Naive thymus-derived CD4-positive, alpha-beta T cell (primary cell): ENCODE measurements at regions not wholly inside any gene's neighbourhood (a gene's known extent, or its start where the extent isn't known, plus 50 kb on each side); places are given as distances from the start of the nearest gene placed in this dataset.

Experiments used
- ATAC-seq: fragments of 150-1000 bp; cut with Tn5 transposase; 2 replicates; pipeline ENCODE4 v1.10.0; 2021; ENCODE audit warnings: mild to moderate bottlenecking, moderate library complexity
- CTCF ChIA-PET: fragments of 350-600 bp; sonication (Branson Sonifier 250); formaldehyde crosslinking; loops from one replicate; lab custom pipeline; 2021; ENCODE audit warnings: antibody characterized with exemption; lab: Charles Lee
- POLR2A ChIA-PET: fragments of 350-600 bp; sonication (Branson Sonifier 250); formaldehyde crosslinking; loops from one replicate; lab custom pipeline; 2021; ENCODE audit warnings: antibody characterized with exemption, inconsistent platforms; lab: Charles Lee
- DNase-seq, 9 donors: peaks; one replicate each; pipeline versions ENCODE4 v3.0.0 to v3.0.0-alpha.2; 2020 to 2022; ENCODE audit warnings: mixed read lengths in 1 of 9
- H3K27ac ChIP-seq: one replicate; pipeline ENCODE4 v1.7.0; 2013; ENCODE audit warnings: mild to moderate bottlenecking, low read depth, low read length, moderate library complexity
- H3K27me3 ChIP-seq, 2 donors: one replicate each; pipeline ENCODE4 v1.7.0; 2013; ENCODE audit warnings: low read length in 2 of 2, mild to moderate bottlenecking in 2 of 2, moderate library complexity in 2 of 2; ENCODE audit not compliant: control insufficient read depth in 2 of 2, insufficient read depth in 2 of 2
- H3K36me3 ChIP-seq, 3 experiments: 1 replicate in 2 of 3; 2 replicates in 1 of 3; pipeline ENCODE4 v1.7.0; 2013; ENCODE audit warnings: low read length in 3 of 3, mild to moderate bottlenecking in 3 of 3, moderate library complexity in 1 of 3; ENCODE audit not compliant: insufficient read depth in 3 of 3, control insufficient read depth in 2 of 3
- H3K4me1 ChIP-seq, 2 donors: one replicate each; pipeline ENCODE4 v1.7.0; 2013; ENCODE audit warnings: low read length in 2 of 2, mild to moderate bottlenecking in 2 of 2, moderate library complexity in 1 of 2; ENCODE audit not compliant: control insufficient read depth in 2 of 2, insufficient read depth in 2 of 2
- H3K4me3 ChIP-seq: 2 replicates; pipeline ENCODE4 v1.7.0; 2013; ENCODE audit warnings: mild to moderate bottlenecking, low read length
- H3K9me3 ChIP-seq, 3 experiments: 1 replicate in 2 of 3; 2 replicates in 1 of 3; pipeline ENCODE4 v1.7.0; 2013; ENCODE audit warnings: low read length in 3 of 3; ENCODE audit not compliant: control insufficient read depth in 2 of 3
- H3K27ac Mint-ChIP-seq, 9 donors: one replicate each; pipeline ENCODE4 v1.8.0; 2020 to 2022; ENCODE audit warnings: mixed read lengths in 9 of 9, mild to moderate bottlenecking in 8 of 9, moderate library complexity in 5 of 9, inconsistent platforms in 2 of 9
- H3K27me3 Mint-ChIP-seq, 5 donors: one replicate each; pipeline ENCODE4 v1.8.0; 2021 to 2022; ENCODE audit warnings: mixed read lengths in 5 of 5, mild to moderate bottlenecking in 1 of 5
- H3K36me3 Mint-ChIP-seq, 5 donors: one replicate each; pipeline ENCODE4 v1.8.0; 2020 to 2022; ENCODE audit warnings: mixed read lengths in 5 of 5, mild to moderate bottlenecking in 3 of 5, inconsistent platforms in 1 of 5
- H3K4me1 Mint-ChIP-seq, 7 donors: one replicate each; pipeline ENCODE4 v1.8.0; 2020 to 2022; ENCODE audit warnings: mixed read lengths in 7 of 7, mild to moderate bottlenecking in 3 of 7, inconsistent platforms in 1 of 7
- H3K4me3 Mint-ChIP-seq, 10 donors: one replicate each; pipeline ENCODE4 v1.8.0; 2020 to 2022; ENCODE audit warnings: mild to moderate bottlenecking in 10 of 10, mixed read lengths in 10 of 10, moderate library complexity in 6 of 10, inconsistent platforms in 2 of 10
- H3K9me3 Mint-ChIP-seq, 11 donors: one replicate each; pipeline ENCODE4 v1.8.0; 2020 to 2022; ENCODE audit warnings: mixed read lengths in 11 of 11, mild to moderate bottlenecking in 4 of 11, inconsistent platforms in 1 of 11, moderate library complexity in 1 of 11
- intact Hi-C, 2 donors: fragments of 100-400 bp; cut with micrococcal nuclease; formaldehyde crosslinking; loops; one replicate each; pipeline ENCODE4 v1.15.1; 2023

DNA sequence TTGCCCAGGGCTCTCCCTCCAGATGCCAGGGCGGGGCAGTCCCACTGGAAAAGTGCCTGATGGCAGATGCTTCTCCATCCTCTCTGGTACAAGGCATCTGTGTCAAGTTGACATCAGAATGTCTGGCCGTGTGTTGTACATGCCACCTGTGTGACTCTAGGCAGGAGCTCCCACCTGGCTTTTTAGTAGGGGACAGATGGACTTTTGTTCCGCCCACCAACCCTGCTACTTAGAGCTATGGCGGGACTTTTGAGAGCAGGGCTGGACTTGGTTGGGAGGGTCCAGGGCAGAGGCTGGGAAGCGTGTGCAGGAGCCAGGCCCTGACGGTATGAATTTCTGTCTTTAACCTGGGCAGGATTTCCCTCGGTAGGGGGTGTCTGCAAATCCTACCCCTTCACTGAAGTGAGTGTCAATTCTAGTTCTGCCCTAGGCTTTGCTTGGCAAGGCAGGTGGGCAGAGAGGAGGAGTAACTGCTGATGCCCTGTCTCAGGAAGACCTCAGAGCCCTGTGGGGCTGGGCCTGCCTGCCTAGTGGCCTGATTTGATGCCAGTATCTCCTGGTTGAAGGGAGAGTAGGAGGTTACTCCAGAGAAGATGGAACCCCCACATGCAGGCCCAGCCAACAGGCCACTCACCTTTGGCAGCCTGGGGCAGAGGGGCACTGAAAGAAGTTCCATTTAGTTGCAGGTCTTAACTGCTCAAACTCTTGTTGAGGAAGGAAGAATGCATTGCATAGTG lies 99.1 kb downstream of the PJA1 start:
- Histone ChIP-seq H3K9me3 (no peaks in the 10 kb centered on the region), H3K27ac (no peak overlapping the region), H3K4me1 (no peaks in the 10 kb centered on the region), H3K27me3 (no peaks in the 10 kb centered on the region), H3K36me3 (no peaks in the 10 kb centered on the region), H3K4me3 (no peak overlapping the region)
- ATAC-seq (no peak), DNase-seq (no peak)
- POLR2A ChIA-PET: no interaction called here
- Mint-ChIP-seq H3K27me3 (no peaks in the 10 kb centered on the region), H3K36me3 (no peaks in the 10 kb centered on the region), H3K27ac (no peak overlapping the region), H3K4me1 (peaks cover 0 to 5% (median 0%) of the 10 kb centered on the region in 7 donors), H3K4me3 (no peak overlapping the region), H3K9me3 (peaks cover 0 to 2% (median 0%) of the 10 kb centered on the region in 11 donors)
- intact Hi-C loops: no loop called here
- CTCF ChIA-PET: no interaction called here

GRCh38 chrX:69065451-69065850 lies 99.8 kb downstream of the PJA1 start:
- CTCF ChIA-PET: no interaction called here
- H3K9me3 ChIP-seq: no peaks in the 10 kb centered on the region
- H3K4me3 ChIP-seq: no peak overlapping the region
- no peak overlapping the region for H3K27ac Mint-ChIP-seq
- H3K27me3 ChIP-seq: no peaks in the 10 kb centered on the region
- POLR2A ChIA-PET: no interaction called here
- no peak for ATAC-seq
- H3K27ac ChIP-seq: no peak overlapping the region
- DNase-seq: no peak
- H3K4me3 Mint-ChIP-seq: no peak overlapping the region
- H3K4me1 ChIP-seq: no peaks in the 10 kb centered on the region
- H3K36me3 Mint-ChIP-seq: no peaks in the 10 kb centered on the region
- intact Hi-C loops: no loop called here
- H3K9me3 Mint-ChIP-seq: peaks cover 0 to 2% (median 0%) of the 10 kb centered on the region in 11 donors
- no peaks in the 10 kb centered on the region for H3K27me3 Mint-ChIP-seq
- no peaks in the 10 kb centered on the region for H3K36me3 ChIP-seq
- H3K4me1 Mint-ChIP-seq: peaks cover 0 to 5% (median 0%) of the 10 kb centered on the region in 7 donors

DNA sequence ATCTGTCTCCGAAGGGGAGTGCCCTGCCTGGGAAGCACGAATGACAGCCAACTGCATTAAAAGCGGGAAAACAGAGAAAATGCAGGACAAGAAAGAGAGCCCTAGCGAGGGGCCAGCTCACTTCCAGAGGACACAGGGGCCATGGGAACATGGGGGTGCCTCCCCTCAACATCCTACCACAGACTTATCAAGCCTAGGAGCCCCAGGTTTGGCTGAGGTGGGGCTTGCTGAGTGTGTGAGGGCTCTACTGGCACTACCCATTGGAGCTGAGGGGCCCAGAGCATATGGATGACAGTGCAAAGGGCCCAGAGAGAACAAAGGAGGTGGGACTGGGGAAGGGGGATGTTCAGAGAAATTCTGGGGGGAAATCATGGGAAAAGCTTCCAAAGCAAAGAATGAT lies 101.8 kb downstream of the PJA1 start:
- POLR2A ChIA-PET: no interaction called here
- Mint-ChIP-seq H3K4me1 (peaks cover 0 to 5% (median 0%) of the 10 kb centered on the region in 7 donors), H3K4me3 (no peak overlapping the region), H3K27ac (no peak overlapping the region), H3K36me3 (no peaks in the 10 kb centered on the region), H3K9me3 (peaks cover 0 to 2% (median 0%) of the 10 kb centered on the region in 11 donors), H3K27me3 (no peaks in the 10 kb centered on the region)
- H3K4me3 ChIP-seq: no peak overlapping the region
- H3K36me3 ChIP-seq: no peaks in the 10 kb centered on the region
- H3K4me1 ChIP-seq: no peaks in the 10 kb centered on the region
- H3K9me3 ChIP-seq: no peaks in the 10 kb centered on the region
- no peaks in the 10 kb centered on the region for H3K27me3 ChIP-seq
- CTCF ChIA-PET: no interaction called here
- H3K27ac ChIP-seq: no peak overlapping the region
- intact Hi-C loops: no loop called here
- DNase-seq (no peak), ATAC-seq (no peak)

DNA sequence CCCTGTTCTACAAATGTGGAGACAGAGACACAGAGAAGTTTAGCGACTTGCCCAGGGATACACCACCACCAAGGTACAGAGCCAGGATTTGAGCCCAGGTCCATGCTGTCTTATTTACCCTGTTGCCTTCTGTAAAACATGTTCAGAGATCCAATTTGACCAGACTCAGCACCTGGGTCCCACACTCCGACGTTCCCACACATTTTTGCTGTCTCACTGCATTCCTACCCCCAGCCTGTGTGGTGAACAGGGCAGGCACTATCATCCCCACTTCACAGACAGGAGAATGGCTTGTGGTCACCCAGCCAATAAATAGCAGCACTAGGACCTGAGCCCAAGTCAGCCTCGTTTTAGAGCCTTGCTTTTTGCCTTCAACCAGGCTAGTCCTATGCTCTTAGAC lies 102.8 kb downstream of the PJA1 start:
- Mint-ChIP-seq H3K27ac (no peak overlapping the region), H3K4me3 (no peak overlapping the region), H3K4me1 (no peaks in the 10 kb centered on the region), H3K9me3 (peaks cover 0 to 2% (median 0%) of the 10 kb centered on the region in 11 donors), H3K36me3 (no peaks in the 10 kb centered on the region), H3K27me3 (no peaks in the 10 kb centered on the region)
- Histone ChIP-seq H3K27ac (no peak overlapping the region), H3K9me3 (no peaks in the 10 kb centered on the region), H3K36me3 (no peaks in the 10 kb centered on the region), H3K4me1 (no peaks in the 10 kb centered on the region), H3K27me3 (no peaks in the 10 kb centered on the region), H3K4me3 (no peak overlapping the region)
- DNase-seq (no peak), ATAC-seq (no peak)
- POLR2A ChIA-PET: no interaction called here
- intact Hi-C loops: no loop called here
- CTCF ChIA-PET: no interaction called here

- DNase-seq: no peak
- Mint-ChIP-seq H3K4me1 (no peaks in the 10 kb centered on the region), H3K27me3 (no peaks in the 10 kb centered on the region), H3K36me3 (no peaks in the 10 kb centered on the region), H3K4me3 (no peak overlapping the region), H3K9me3 (peaks cover 0 to 2% (median 0%) of the 10 kb centered on the region in 11 donors), H3K27ac (no peak overlapping the region)
- Histone ChIP-seq H3K9me3 (no peaks in the 10 kb centered on the region), H3K4me1 (no peaks in the 10 kb centered on the region), H3K27ac (no peak overlapping the region), H3K36me3 (no peaks in the 10 kb centered on the region), H3K4me3 (no peak overlapping the region), H3K27me3 (no peaks in the 10 kb centered on the region)
- intact Hi-C loops: no loop called here
- POLR2A ChIA-PET: no interaction called here
- no peak for ATAC-seq
- CTCF ChIA-PET: interaction anchor here (0.6 kb wide), 1 partner anchor 552 kb away, joined by 4 read pairs; no protein-coding TSS in a partner anchor
Observed at GRCh38 chrX:69060631-69061408, 104.4 kb downstream of the PJA1 start.

DNA sequence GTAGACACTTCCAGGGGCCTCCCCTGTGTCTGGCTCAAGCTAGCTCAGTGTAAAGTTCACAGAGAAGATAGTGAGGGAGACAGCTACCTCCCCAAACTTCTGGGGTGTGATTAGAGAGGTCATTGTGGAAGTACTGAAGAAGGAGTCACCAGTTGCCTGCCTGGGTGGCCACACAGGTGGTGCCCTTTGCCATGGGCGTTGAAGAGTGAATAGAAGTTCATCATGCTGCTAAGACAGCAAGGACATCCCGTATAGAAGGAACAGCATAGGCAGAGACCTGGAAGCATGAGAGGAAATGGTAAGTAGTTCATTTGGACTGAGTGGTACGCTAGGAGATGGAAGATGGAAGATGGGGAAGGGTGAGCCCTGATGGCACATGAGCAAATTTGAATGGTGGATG lies 110.1 kb downstream of the PJA1 start:
- CTCF ChIA-PET: no interaction called here
- POLR2A ChIA-PET: no interaction called here

More for the DNA sequence above, 110.1 kb downstream of the PJA1 start:
- no peak overlapping the region for H3K4me3 Mint-ChIP-seq
- Histone ChIP-seq H3K27ac (no peak overlapping the region), H3K4me1 (no peaks in the 10 kb centered on the region), H3K27me3 (no peaks in the 10 kb centered on the region), H3K36me3 (no peaks in the 10 kb centered on the region), H3K4me3 (no peak overlapping the region), H3K9me3 (no peaks in the 10 kb centered on the region)
- no peaks in the 10 kb centered on the region for H3K9me3 Mint-ChIP-seq
- H3K27ac Mint-ChIP-seq: no peak overlapping the region
- no peaks in the 10 kb centered on the region for H3K4me1 Mint-ChIP-seq
- no peak for DNase-seq
- intact Hi-C loops: no loop called here
- no peaks in the 10 kb centered on the region for H3K27me3 Mint-ChIP-seq
- ATAC-seq: no peak
- H3K36me3 Mint-ChIP-seq: no peaks in the 10 kb centered on the region
